B cell (primary cell): ENCODE measurements at regions not wholly inside any gene's neighbourhood (a gene's known extent, or its start where the extent isn't known, plus 50 kb on each side); places are given as distances from the start of the nearest gene placed in this dataset.

Source experiments
- CTCF ChIP-seq: fragments of 200-600 bp; IDR thresholded peaks from one replicate; pipeline ENCODE4 v1.8.0; 2022; ENCODE audit warnings: antibody characterized with exemption, mild to moderate bottlenecking
- EZH2 ChIP-seq: IDR thresholded peaks from 2 replicates; pipeline ENCODE4 v1.6.1; 2012; ENCODE audit warnings: borderline replicate concordance, low read depth, mild to moderate bottlenecking, moderate library complexity, low read length; ENCODE audit not compliant: insufficient read depth, poor library complexity, severe bottlenecking

DNA sequence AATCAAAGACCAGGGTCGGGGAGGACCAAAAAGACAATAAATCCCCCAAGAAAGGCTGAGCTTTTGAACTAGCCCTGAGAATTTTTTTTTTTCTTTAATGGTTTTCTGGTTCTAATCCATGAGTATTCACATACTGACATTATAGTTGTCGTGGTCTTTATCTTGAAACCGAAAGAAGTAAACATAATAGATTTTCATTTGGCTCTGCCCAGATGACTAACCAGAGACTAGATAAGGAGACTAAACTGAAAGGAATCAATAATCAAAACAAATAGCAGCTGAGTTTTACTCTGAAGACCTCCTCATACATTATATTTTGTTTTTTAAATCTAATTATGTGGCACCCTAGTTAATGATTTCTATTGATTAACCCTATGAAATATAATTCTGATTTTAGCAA lies 381.4 kb downstream of the CNTN3 start:
- TF ChIP-seq CTCF (no peak), EZH2 (no peak)
